Upper lobe of left lung (tissue), 6 donors: ENCODE measurements at regions not wholly inside any gene's neighbourhood (a gene's known extent, or its start where the extent isn't known, plus 50 kb on each side); places are given as distances from the start of the nearest gene placed in this dataset.

Experiments
- ATAC-seq, 2 donors: fragments of 200-7000 bp; cut with Tn5 transposase; one replicate each; pipeline ENCODE4 v1.9.1; 2022; ENCODE audit warnings: mild to moderate bottlenecking in 2 of 2, moderate library complexity in 2 of 2; ENCODE audit not compliant: low FRiP score in 2 of 2
- DNase-seq, 2 donors: peaks; one replicate each; pipeline ENCODE4 v3.0.0-alpha.2; 2019 to 2020
- H3K27ac ChIP-seq, 4 donors: fragments of 200-600 bp; sonication (generic); one replicate each; pipeline ENCODE4 v1.5.1; 2016 to 2019
- H3K27me3 ChIP-seq, 4 donors: fragments of 200-600 bp; sonication (generic); one replicate each; pipeline ENCODE4 v1.5.1; 2017 to 2019
- H3K36me3 ChIP-seq, 4 donors: fragments of 200-600 bp; sonication (generic); one replicate each; pipeline ENCODE4 v1.5.1; 2016 to 2019
- H3K4me1 ChIP-seq, 4 donors: fragments of 200-600 bp; sonication (generic); one replicate each; pipeline ENCODE4 v1.5.1; 2018 to 2019
- H3K4me3 ChIP-seq, 4 donors: fragments of 200-600 bp; sonication (generic); one replicate each; pipeline ENCODE4 v1.5.1; 2017 to 2019; ENCODE audit warnings: mild to moderate bottlenecking in 2 of 4, moderate library complexity in 1 of 4
- H3K9me3 ChIP-seq, 4 donors: fragments of 200-600 bp; sonication (generic); one replicate each; pipeline ENCODE4 v1.5.1; 2018 to 2019
- CTCF ChIP-seq, 6 experiments: fragments of 450-650 bp in 4 of 6; fragments of 200-600 bp in 2 of 6; sonication (generic) in 2 of 6; IDR thresholded peaks; one replicate each; pipeline ENCODE4 v1.5.1; 2016 to 2019; ENCODE audit warnings: antibody characterized with exemption in 6 of 6
- EP300 ChIP-seq, 4 donors: sonication (generic); formaldehyde crosslinking; IDR thresholded peaks; one replicate each; pipeline ENCODE4 v1.5.1; 2017; ENCODE audit warnings: antibody characterized with exemption in 4 of 4, control low read depth in 2 of 4
- POLR2A ChIP-seq, 4 donors: fragments of 450-650 bp; IDR thresholded peaks; one replicate each; pipeline ENCODE4 v1.5.1; 2016 to 2017; ENCODE audit warnings: antibody characterized with exemption in 4 of 4, mild to moderate bottlenecking in 2 of 4
- POLR2AphosphoS5 ChIP-seq, 2 donors: sonication (generic); formaldehyde crosslinking; IDR thresholded peaks; one replicate each; pipeline ENCODE4 v1.5.1; 2017; ENCODE audit warnings: antibody characterized with exemption in 2 of 2
- WGBS, 2 donors: methylation state at CpG; one replicate each; pipeline ENCODE4 v1.1.5; 2017 to 2018; 5-methylcytosine and 5-hydroxymethylcytosine counted together
- donor health status: DM: no; HTN: no; CAD: no; lungs with moderate emphysema.
- donor health status: DM: no; HTN: yes; CAD: no; lungs with severe emphysema.

GRCh38 chr7:63039882-63040281 lies 958.8 kb upstream of the ZNF722 start:
- no peak overlapping the region for H3K27ac ChIP-seq
- no peaks in the 10 kb centered on the region for H3K4me1 ChIP-seq
- DNase-seq (no peak), ATAC-seq (no peak)
- H3K4me3 ChIP-seq, result no peak overlapping the region
- H3K36me3 ChIP-seq, result no peaks in the 10 kb centered on the region
- H3K9me3 ChIP-seq, result peaks cover 0 to 49% (median 3%) of the 10 kb centered on the region in 4 donors
- no peak for TF ChIP-seq POLR2A (IDR thresholded peaks at IDR 0.05)
- no peak for TF ChIP-seq POLR2AphosphoS5 (IDR thresholded peaks at IDR 0.05)
- no peak for TF ChIP-seq CTCF (IDR thresholded peaks at IDR 0.05)
- no peak for TF ChIP-seq EP300 (IDR thresholded peaks at IDR 0.05)
- 79 to 83% methylated on average over 8 of the region's 8 CpGs for WGBS, 2 donors
- no peaks in the 10 kb centered on the region for H3K27me3 ChIP-seq

- WGBS, 2 donors, result 74 to 82% methylated on average over 12 of the region's 12 CpGs
- Histone ChIP-seq H3K4me1 (no peaks in the 10 kb centered on the region), H3K9me3 (peaks cover 0 to 47% (median 3%) of the 10 kb centered on the region in 4 donors), H3K27ac (no peak overlapping the region), H3K4me3 (no peak overlapping the region), H3K36me3 (no peaks in the 10 kb centered on the region), H3K27me3 (no peaks in the 10 kb centered on the region)
- TF ChIP-seq POLR2AphosphoS5 (IDR thresholded peaks at IDR 0.05) (no peak), POLR2A (IDR thresholded peaks at IDR 0.05) (no peak), CTCF (IDR thresholded peaks at IDR 0.05) (no peak), EP300 (IDR thresholded peaks at IDR 0.05) (no peak)
- no peak for ATAC-seq
- DNase-seq, result no peak
Measured at GRCh38 chr7:63040336-63040735, 958.3 kb upstream of the ZNF722 start.

DNA sequence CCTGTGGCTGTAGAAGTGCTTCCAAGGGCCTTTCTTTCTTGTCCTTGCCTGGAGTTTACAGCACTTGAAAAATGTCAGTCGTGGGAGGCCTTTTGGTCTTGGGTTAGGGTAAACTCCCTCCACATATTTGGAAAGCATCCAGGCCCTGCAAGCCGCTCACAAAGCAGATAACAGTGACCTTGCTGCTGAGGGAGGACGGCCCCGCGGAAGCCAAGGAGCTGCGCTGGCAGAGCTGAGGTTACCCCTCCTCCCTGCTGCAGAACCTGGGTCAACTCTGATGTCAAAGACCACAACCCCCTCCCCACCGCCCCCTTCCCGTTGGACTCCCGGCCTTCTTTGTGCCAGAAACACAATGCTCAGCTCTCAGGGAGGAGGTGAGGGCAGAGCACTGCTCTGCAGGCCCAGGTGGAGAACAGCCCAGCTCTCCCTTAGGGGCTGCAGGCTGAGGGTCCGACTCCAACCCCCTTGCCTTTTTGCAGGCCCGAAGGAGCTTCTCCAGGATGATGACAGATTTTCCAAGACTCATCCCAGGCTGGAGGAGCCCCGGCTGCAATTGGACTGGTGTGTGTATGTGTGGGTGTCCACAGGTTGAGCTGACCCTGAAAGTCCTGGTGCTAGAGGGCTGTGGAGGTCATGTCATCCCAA lies 957.6 kb upstream of the ZNF722 start:
- Histone ChIP-seq H3K4me3 (no peak overlapping the region), H3K36me3 (no peaks in the 10 kb centered on the region), H3K27me3 (no peaks in the 10 kb centered on the region), H3K4me1 (no peaks in the 10 kb centered on the region), H3K9me3 (peaks cover 0 to 47% (median 5%) of the 10 kb centered on the region in 4 donors), H3K27ac (no peak overlapping the region)
- DNase-seq (no peak), ATAC-seq (no peak)
- TF ChIP-seq POLR2A (IDR thresholded peaks at IDR 0.05), result no peak
- no peak for TF ChIP-seq CTCF (IDR thresholded peaks at IDR 0.05)
- no peak for TF ChIP-seq POLR2AphosphoS5 (IDR thresholded peaks at IDR 0.05)
- no peak for TF ChIP-seq EP300 (IDR thresholded peaks at IDR 0.05)
- 74% methylated on average over 12 of the region's 12 CpGs; no CpG with 5 or more reads in 1 of the 2 donors for WGBS, 2 donors

DNA sequence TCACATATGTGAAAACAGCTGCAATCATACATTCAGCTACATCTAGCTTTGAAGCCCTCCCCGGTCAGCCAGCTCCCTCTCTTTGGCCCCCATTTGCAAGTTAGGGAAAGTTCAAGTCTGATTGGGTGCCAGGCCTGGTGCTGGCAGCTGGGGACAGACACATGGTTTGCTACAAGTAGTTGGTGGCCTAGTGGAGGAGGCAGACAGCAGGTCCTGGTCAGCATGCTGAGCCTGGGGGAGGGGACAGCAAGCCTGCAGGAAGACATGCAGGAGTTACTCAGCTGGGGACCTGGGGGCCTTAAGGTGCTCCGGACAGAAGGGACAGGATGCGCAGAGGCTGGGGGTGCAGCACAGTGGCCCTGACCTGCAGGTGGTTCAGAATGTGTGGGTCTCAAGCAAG lies 956.9 kb upstream of the ZNF722 start:
- no peak for DNase-seq
- Histone ChIP-seq H3K27me3 (no peaks in the 10 kb centered on the region), H3K4me1 (no peaks in the 10 kb centered on the region), H3K36me3 (no peaks in the 10 kb centered on the region), H3K27ac (no peak overlapping the region), H3K4me3 (no peak overlapping the region), H3K9me3 (peaks cover 0 to 47% (median 5%) of the 10 kb centered on the region in 4 donors)
- WGBS, 2 donors, result 87 to 89% methylated on average over 3 of the region's 3 CpGs
- TF ChIP-seq POLR2A (IDR thresholded peaks at IDR 0.05) (no peak), POLR2AphosphoS5 (IDR thresholded peaks at IDR 0.05) (no peak), EP300 (IDR thresholded peaks at IDR 0.05) (no peak), CTCF (IDR thresholded peaks at IDR 0.05) (no peak)
- no peak for ATAC-seq
